ENCODE measurements at regions not wholly inside any gene's neighbourhood (a gene's known extent, or its start where the extent isn't known, plus 50 kb on each side); places are given as distances from the start of the nearest gene placed in this dataset.

GRCh38 chr1:115479055-115479482 is 141.0 kb upstream of the NGF start:
- TF ChIP-seq SIN3A (IDR thresholded peaks at IDR 0.05; ENCODE audit: borderline replicate concordance, insufficient read depth, low read length) = no peak
- TF ChIP-seq, protein P1, sequence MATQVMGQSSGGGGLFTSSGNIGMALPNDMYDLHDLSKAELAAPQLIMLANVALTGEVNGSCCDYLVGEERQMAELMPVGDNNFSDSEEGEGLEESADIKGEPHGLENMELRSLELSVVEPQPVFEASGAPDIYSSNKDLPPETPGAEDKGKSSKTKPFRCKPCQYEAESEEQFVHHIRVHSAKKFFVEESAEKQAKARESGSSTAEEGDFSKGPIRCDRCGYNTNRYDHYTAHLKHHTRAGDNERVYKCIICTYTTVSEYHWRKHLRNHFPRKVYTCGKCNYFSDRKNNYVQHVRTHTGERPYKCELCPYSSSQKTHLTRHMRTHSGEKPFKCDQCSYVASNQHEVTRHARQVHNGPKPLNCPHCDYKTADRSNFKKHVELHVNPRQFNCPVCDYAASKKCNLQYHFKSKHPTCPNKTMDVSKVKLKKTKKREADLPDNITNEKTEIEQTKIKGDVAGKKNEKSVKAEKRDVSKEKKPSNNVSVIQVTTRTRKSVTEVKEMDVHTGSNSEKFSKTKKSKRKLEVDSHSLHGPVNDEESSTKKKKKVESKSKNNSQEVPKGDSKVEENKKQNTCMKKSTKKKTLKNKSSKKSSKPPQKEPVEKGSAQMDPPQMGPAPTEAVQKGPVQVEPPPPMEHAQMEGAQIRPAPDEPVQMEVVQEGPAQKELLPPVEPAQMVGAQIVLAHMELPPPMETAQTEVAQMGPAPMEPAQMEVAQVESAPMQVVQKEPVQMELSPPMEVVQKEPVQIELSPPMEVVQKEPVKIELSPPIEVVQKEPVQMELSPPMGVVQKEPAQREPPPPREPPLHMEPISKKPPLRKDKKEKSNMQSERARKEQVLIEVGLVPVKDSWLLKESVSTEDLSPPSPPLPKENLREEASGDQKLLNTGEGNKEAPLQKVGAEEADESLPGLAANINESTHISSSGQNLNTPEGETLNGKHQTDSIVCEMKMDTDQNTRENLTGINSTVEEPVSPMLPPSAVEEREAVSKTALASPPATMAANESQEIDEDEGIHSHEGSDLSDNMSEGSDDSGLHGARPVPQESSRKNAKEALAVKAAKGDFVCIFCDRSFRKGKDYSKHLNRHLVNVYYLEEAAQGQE (IDR thresholded peaks at IDR 0.05; ENCODE audit: insufficient read depth in 1 of 2, low read depth in 2 of 2, low read length in 2 of 2) = no peak
- no peak for TF ChIP-seq POLR2AphosphoS5 (IDR thresholded peaks at IDR 0.05; ENCODE audit: low read depth, low read length)
- no peak for TF ChIP-seq FOXP2 (optimal IDR thresholded peaks at IDR 0.05; ENCODE audit: borderline replicate concordance, extremely low read depth, extremely low read length, insufficient read depth)
- TF ChIP-seq TAF1 (IDR thresholded peaks at IDR 0.05; ENCODE audit: borderline replicate concordance, insufficient read depth, low read length) = no peak

- TF ChIP-seq, protein P1 (IDR thresholded peaks at IDR 0.05; ENCODE audit: insufficient read depth in 1 of 2, low read depth in 2 of 2, low read length in 2 of 2) = no peak
- no peak for TF ChIP-seq FOXP2 (optimal IDR thresholded peaks at IDR 0.05; ENCODE audit: borderline replicate concordance, extremely low read depth, extremely low read length, insufficient read depth)
- TF ChIP-seq POLR2AphosphoS5 (IDR thresholded peaks at IDR 0.05; ENCODE audit: low read depth, low read length) = no peak
- no peak for TF ChIP-seq SIN3A (IDR thresholded peaks at IDR 0.05; ENCODE audit: borderline replicate concordance, insufficient read depth, low read length)
- no peak for TF ChIP-seq TAF1 (IDR thresholded peaks at IDR 0.05; ENCODE audit: borderline replicate concordance, insufficient read depth, low read length)
These were observed 139.0 kb upstream of the NGF start for GRCh38 chr1:115477071-115477470.

DNA sequence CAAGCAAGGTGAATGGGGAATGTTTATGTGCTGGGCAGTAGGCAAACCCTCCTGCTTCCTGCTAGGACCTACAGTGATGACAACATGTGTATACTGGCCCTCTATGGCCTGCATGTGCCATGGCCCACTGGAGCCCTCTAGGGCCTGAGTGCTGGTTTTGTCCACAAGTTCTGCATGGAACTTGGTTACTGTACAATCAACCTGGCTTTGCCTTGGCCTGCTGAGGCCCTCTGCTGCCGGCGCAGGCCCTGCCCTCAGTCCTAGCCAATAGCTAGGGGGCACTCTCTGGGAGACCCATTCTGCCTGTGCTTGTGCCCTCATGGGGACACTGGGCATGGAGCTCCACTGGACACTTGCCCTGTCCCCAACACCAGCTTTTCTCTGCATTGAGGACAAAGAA is 138.6 kb upstream of the NGF start:
- TF ChIP-seq TAF1 (IDR thresholded peaks at IDR 0.05; ENCODE audit: borderline replicate concordance, insufficient read depth, low read length) = no peak
- TF ChIP-seq, protein P1 (IDR thresholded peaks at IDR 0.05; ENCODE audit: insufficient read depth in 1 of 2, low read depth in 2 of 2, low read length in 2 of 2) = no peak
- TF ChIP-seq SIN3A (IDR thresholded peaks at IDR 0.05; ENCODE audit: borderline replicate concordance, insufficient read depth, low read length) = no peak
- TF ChIP-seq POLR2AphosphoS5 (IDR thresholded peaks at IDR 0.05; ENCODE audit: low read depth, low read length) = no peak
- TF ChIP-seq FOXP2 (optimal IDR thresholded peaks at IDR 0.05; ENCODE audit: borderline replicate concordance, extremely low read depth, extremely low read length, insufficient read depth) = no peak

- TF ChIP-seq POLR2AphosphoS5 (IDR thresholded peaks at IDR 0.05; ENCODE audit: low read depth, low read length) = no peak
- TF ChIP-seq FOXP2 (optimal IDR thresholded peaks at IDR 0.05; ENCODE audit: borderline replicate concordance, extremely low read depth, extremely low read length, insufficient read depth) = no peak
- TF ChIP-seq TAF1 (IDR thresholded peaks at IDR 0.05; ENCODE audit: borderline replicate concordance, insufficient read depth, low read length) = no peak
- TF ChIP-seq SIN3A (IDR thresholded peaks at IDR 0.05; ENCODE audit: borderline replicate concordance, insufficient read depth, low read length) = no peak
- TF ChIP-seq, protein P1 (IDR thresholded peaks at IDR 0.05; ENCODE audit: insufficient read depth in 1 of 2, low read depth in 2 of 2, low read length in 2 of 2) = no peak
These were observed 137.9 kb upstream of the NGF start for GRCh38 chr1:115475901-115476300.

DNA sequence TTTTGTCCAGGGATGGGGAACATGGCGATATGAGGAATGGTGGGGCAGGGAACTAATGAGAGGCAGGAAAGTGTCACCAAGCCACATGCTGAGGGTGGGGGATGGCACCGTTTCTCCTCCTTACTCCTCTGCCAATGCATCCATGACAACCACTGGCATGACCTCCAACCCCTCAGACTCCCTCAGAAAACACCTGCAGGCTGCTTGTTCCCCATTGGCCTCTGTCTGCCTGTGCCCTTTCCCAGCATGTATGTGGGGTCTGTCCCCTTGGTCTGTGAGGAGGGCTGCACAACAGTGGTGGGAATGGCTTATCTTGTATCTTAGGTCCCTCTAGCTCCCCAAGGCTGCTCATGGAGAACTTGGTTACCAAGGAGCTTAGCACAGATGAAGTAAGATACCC is 137.2 kb upstream of the NGF start:
- TF ChIP-seq FOXP2 (optimal IDR thresholded peaks at IDR 0.05; ENCODE audit: borderline replicate concordance, extremely low read depth, extremely low read length, insufficient read depth) (no peak), SIN3A (IDR thresholded peaks at IDR 0.05; ENCODE audit: borderline replicate concordance, insufficient read depth, low read length) (no peak), TAF1 (IDR thresholded peaks at IDR 0.05; ENCODE audit: borderline replicate concordance, insufficient read depth, low read length) (no peak), POLR2AphosphoS5 (IDR thresholded peaks at IDR 0.05; ENCODE audit: low read depth, low read length) (no peak)
- TF ChIP-seq, protein P1 (IDR thresholded peaks at IDR 0.05; ENCODE audit: insufficient read depth in 1 of 2, low read depth in 2 of 2, low read length in 2 of 2) = no peak
